K562 (cell line): ENCODE measurements at regions not wholly inside any gene's neighbourhood (a gene's known extent, or its start where the extent isn't known, plus 50 kb on each side); places are given as distances from the start of the nearest gene placed in this dataset.

Experiments
- ATAC-seq: fragments of 200-7000 bp; cut with Tn5 transposase; 3 replicates; pipeline ENCODE4 v1.9.1; 2020; ENCODE audit warnings: moderate library complexity
- BruUV-seq: library from RNA; stranded (reverse); fragments of 400-500 nt; replicated peaks from 2 replicates; lab custom pipeline; 2021; lab: Mats Ljungman, UMichigan
- CTCF ChIA-PET: fragments of 300-600 bp; formaldehyde crosslinking; extraction: SDS; loops from one replicate; lab custom pipeline; 2021; ENCODE audit warnings: low intra/inter-chr PET ratio; lab: Yijun Ruan, JAX
- POLR2A ChIA-PET: fragments of 300-600, 350-650 bp; sonication (Branson Sonifier 250); formaldehyde crosslinking; extraction: SDS; loops from one replicate; lab custom pipeline; 2021; ENCODE audit warnings: antibody characterized with exemption, inconsistent platforms; lab: Yijun Ruan, JAX
- DNase-seq, 4 experiments: peaks; one replicate each; pipeline versions ENCODE4 v3.0.0 to v3.0.0-alpha.2; 2011 to 2018; ENCODE audit warnings: low spot score in 3 of 4, mixed read lengths in 3 of 4; ENCODE audit errors: extremely low read depth in 1 of 4
- FAIRE-seq: peaks from 2 replicates; lab custom pipeline; 2011; peaks lifted over from hg19 to GRCh38; lab: Jason Lieb, UNC
- H2AFZ ChIP-seq: 2 replicates; pipeline ENCODE4 v1.6.0; 2011; ENCODE audit warnings: low read depth, low read length, control low read depth, inconsistent platforms
- H3K27ac ChIP-seq: fragments of 200-600 bp; 3 replicates; pipeline ENCODE4 v1.8.0; 2011; ENCODE audit warnings: low read depth, mild to moderate bottlenecking, control low read depth, inconsistent platforms, low read length, moderate library complexity, mixed read lengths; ENCODE audit errors: extremely low read depth
- H3K27me3 ChIP-seq, 2 experiments: fragments of 300-600 bp in 1 of 2; 2 replicates in 1 of 2; 3 replicates in 1 of 2; pipeline versions ENCODE4 v1.6.0 to v1.8.0; 2011; ENCODE audit warnings: inconsistent platforms in 2 of 2, low read length in 2 of 2, mild to moderate bottlenecking in 1 of 2, mixed read lengths in 1 of 2, moderate library complexity in 1 of 2; ENCODE audit not compliant: control insufficient read depth in 2 of 2, insufficient read depth in 2 of 2
- H3K36me3 ChIP-seq: fragments of 300-600 bp; 3 replicates; pipeline ENCODE4 v1.8.0; 2011; ENCODE audit warnings: mild to moderate bottlenecking, low read length, inconsistent platforms; ENCODE audit not compliant: control insufficient read depth, insufficient read depth
- H3K4me1 ChIP-seq, 2 experiments: fragments of 200-600 bp in 1 of 2; replicated peaks in 1 of 2; 2 replicates in 1 of 2; 3 replicates in 1 of 2; pipeline versions ENCODE4 v1.5.1 to v1.8.0; 2011; ENCODE audit warnings: inconsistent platforms in 2 of 2, low read length in 2 of 2, mild to moderate bottlenecking in 1 of 2, mixed read lengths in 1 of 2, moderate library complexity in 1 of 2; ENCODE audit not compliant: control insufficient read depth in 2 of 2, insufficient read depth in 2 of 2
- H3K4me2 ChIP-seq: 2 replicates; pipeline ENCODE4 v1.6.1; 2011; ENCODE audit warnings: low read length, control low read depth, inconsistent platforms, mixed read lengths; ENCODE audit not compliant: insufficient read depth
- H3K4me3 ChIP-seq: fragments of 200-600 bp; sonication (generic), shearing (Covaris generic); 2 replicates; pipeline ENCODE4 v1.5.1; 2016; ENCODE audit warnings: control low read depth, inconsistent platforms
- H3K79me2 ChIP-seq: fragments of 200-600 bp; 3 replicates; pipeline ENCODE4 v1.8.0; 2011; ENCODE audit warnings: low read length, inconsistent platforms; ENCODE audit not compliant: control insufficient read depth, insufficient read depth
- H3K9ac ChIP-seq, 2 experiments: 2 replicates each; pipeline versions ENCODE4 v1.6.0 to v1.6.1; 2011; ENCODE audit warnings: low read depth in 2 of 2, low read length in 2 of 2, control low read depth in 1 of 2, inconsistent platforms in 1 of 2, mild to moderate bottlenecking in 1 of 2, mixed read lengths in 1 of 2; ENCODE audit not compliant: insufficient read depth in 1 of 2
- H3K9me1 ChIP-seq: one replicate; pipeline ENCODE4 v1.6.0; 2011; ENCODE audit warnings: inconsistent platforms, mild to moderate bottlenecking, low read length, moderate library complexity; ENCODE audit not compliant: control insufficient read depth, insufficient read depth
- H3K9me3 ChIP-seq: replicated peaks from 2 replicates; pipeline ENCODE4 v1.5.1; 2011; ENCODE audit warnings: low read depth, low read length, inconsistent platforms; ENCODE audit not compliant: control insufficient read depth, insufficient read depth
- H4K20me1 ChIP-seq: replicated peaks from 2 replicates; pipeline ENCODE4 v1.6.1; 2011; ENCODE audit warnings: low read length, inconsistent platforms, mixed read lengths; ENCODE audit not compliant: control insufficient read depth, insufficient read depth
- ATF2 ChIP-seq: sonication (generic); formaldehyde crosslinking; IDR thresholded peaks from 2 replicates; pipeline ENCODE4 v1.8.1; 2022; ENCODE audit warnings: missing genetic modification reagents
- C11orf30 ChIP-seq: fragments of 450-650 bp; IDR thresholded peaks from 2 replicates; pipeline ENCODE4 v1.6.1; 2016; ENCODE audit warnings: low read depth, mild to moderate bottlenecking
- NCOA4 ChIP-seq: fragments of 450-650 bp; IDR thresholded peaks from 2 replicates; pipeline ENCODE4 v1.6.1; 2018; ENCODE audit warnings: mild to moderate bottlenecking; ENCODE audit not compliant: partially characterized antibody
- THRB ChIP-seq: fragments of 450-650 bp; formaldehyde crosslinking; conservative IDR thresholded peaks from 2 replicates; pipeline ENCODE4 v1.4.0; 2022; ENCODE audit warnings: mild to moderate bottlenecking, missing genetic modification characterization
- ZNF316 ChIP-seq: fragments of 450-650 bp; IDR thresholded peaks from 2 replicates; pipeline ENCODE4 v1.6.1; 2016
- ZNF449 ChIP-seq: fragments of 250-450 bp; sonication (Bioruptor Pico); IDR thresholded peaks from 2 replicates; pipeline ENCODE4 v1.8.0; 2022; ENCODE audit warnings: moderate library complexity, mild to moderate bottlenecking, inconsistent platforms
- ZNF707 ChIP-seq: fragments of 250-450 bp; sonication (Bioruptor Pico); conservative IDR thresholded peaks from 2 replicates; pipeline ENCODE4 v1.8.0; 2022; ENCODE audit warnings: inconsistent platforms, mild to moderate bottlenecking, moderate library complexity
- WGBS: fragments of 100-300 bp; shearing (Covaris generic); methylation state at CpG from one replicate; pipeline ENCODE4 v1.1.6; 2016; ENCODE audit warnings: low coverage, mixed read lengths; ENCODE audit not compliant: insufficient coverage; ENCODE audit errors: missing lambda C conversion rate; 5-methylcytosine and 5-hydroxymethylcytosine counted together
- in situ Hi-C: fragments of 300-500 bp; cut with MboI; formaldehyde crosslinking; loops from 4 replicates; pipeline ENCODE4 v1.15.0; 2018; ENCODE audit warnings: inconsistent platforms, mixed read lengths
- intact Hi-C: fragments of 100-400 bp; cut with micrococcal nuclease; formaldehyde crosslinking; loops from 2 replicates; pipeline ENCODE4 v1.14.2; 2022

GRCh38 chr11:60634126-60634525, 65.3 kb upstream of the MS4A8 start (continued):
- no peak for TF ChIP-seq ATF2

GRCh38 chr11:60641940-60642339, 57.5 kb upstream of the MS4A8 start:
- H3K36me3 ChIP-seq, result no peaks in the 10 kb centered on the region
- ATAC-seq (no peak), FAIRE-seq (no peak), DNase-seq (no peak)
- no peaks in the 10 kb centered on the region for H3K9me3 ChIP-seq
- no peaks in the 10 kb centered on the region for H3K79me2 ChIP-seq
- ChIA-PET POLR2A (no interaction called here), CTCF (no interaction called here)
- TF ChIP-seq C11orf30, result peak; percentile 34; the same call in 1 of the 2 replicates
- TF ChIP-seq ZNF449 (CRISPR knock-in tag), result no peak
- TF ChIP-seq NCOA4, result no peak
- no peak for TF ChIP-seq THRB
- peak; percentile 62 for TF ChIP-seq ZNF316
- TF ChIP-seq ZNF707 (CRISPR knock-in tag), result no peak
- BruUV-seq, result no TSS peak
- in situ Hi-C loops, result no loop called here
- no peaks in the 10 kb centered on the region for H4K20me1 ChIP-seq
- H3K4me2 ChIP-seq, result no peak overlapping the region
- H3K27me3 ChIP-seq, result peaks cover 0 to 3% of the 10 kb centered on the region in 2 experiments; a peak in 1 of 5 replicates
- intact Hi-C loops, result no loop called here
- peaks cover 0 to 1% of the 10 kb centered on the region in 2 experiments; a peak in 1 of 5 replicates for H3K4me1 ChIP-seq
- H3K9ac ChIP-seq, result no peak overlapping the region
- no peaks in the 10 kb centered on the region for H3K9me1 ChIP-seq
- H2AFZ ChIP-seq, result no peak overlapping the region
- H3K4me3 ChIP-seq, result no peak overlapping the region
- no peak overlapping the region for H3K27ac ChIP-seq
- WGBS, result 3% methylated on average over 2 of the region's 3 CpGs
